Panc1 (cell line): ENCODE measurements at regions not wholly inside any gene's neighbourhood (a gene's known extent, or its start where the extent isn't known, plus 50 kb on each side); places are given as distances from the start of the nearest gene placed in this dataset.

Source experiments
- CTCF ChIP-seq: fragments of 450-650 bp; IDR thresholded peaks from 2 replicates; pipeline ENCODE4 v1.5.1; 2017; ENCODE audit warnings: mild to moderate bottlenecking
- SIN3A ChIP-seq: IDR thresholded peaks from 2 replicates; pipeline ENCODE4 v1.6.1; 2012; ENCODE audit warnings: low read depth, mild to moderate bottlenecking, low read length, moderate library complexity, borderline replicate concordance; ENCODE audit not compliant: insufficient read depth
- TCF7L2 ChIP-seq: IDR thresholded peaks from 2 replicates; pipeline ENCODE4 v1.6.1; 2011; ENCODE audit warnings: mild to moderate bottlenecking, low read depth, low read length, inconsistent platforms

GRCh38 chr13:59409211-59409610 lies 754.5 kb downstream of the DIAPH3 start:
- TF ChIP-seq CTCF (no peak), SIN3A (no peak), TCF7L2 (no peak)
